Activated T-helper 17 cell treated with anti-CD3 and anti-CD28 coated beads, Interleukin-2, amount 50 U/mL, for 72 hours (primary cell): ENCODE measurements at regions not wholly inside any gene's neighbourhood (a gene's known extent, or its start where the extent isn't known, plus 50 kb on each side); places are given as distances from the start of the nearest gene placed in this dataset.

Source experiments
- ATAC-seq: fragments of 150-1000 bp; cut with Tn5 transposase; replicated peaks from 2 replicates; pipeline ENCODE4 v1.10.0; 2021; ENCODE audit warnings: mild to moderate bottlenecking, moderate library complexity
- H3K27ac Mint-ChIP-seq: one replicate; pipeline ENCODE4 v1.8.0; 2022; ENCODE audit warnings: mixed read lengths
- H3K27me3 Mint-ChIP-seq: one replicate; pipeline ENCODE4 v1.8.0; 2022; ENCODE audit warnings: mixed read lengths
- H3K36me3 Mint-ChIP-seq: one replicate; pipeline ENCODE4 v1.8.0; 2022; ENCODE audit warnings: low read depth, mild to moderate bottlenecking, mixed read lengths
- H3K4me1 Mint-ChIP-seq: one replicate; pipeline ENCODE4 v1.8.0; 2022; ENCODE audit warnings: mixed read lengths
- H3K4me3 Mint-ChIP-seq: one replicate; pipeline ENCODE4 v1.8.0; 2022; ENCODE audit warnings: mild to moderate bottlenecking, mixed read lengths
- H3K9me3 Mint-ChIP-seq: one replicate; pipeline ENCODE4 v1.8.0; 2022; ENCODE audit warnings: mixed read lengths

DNA sequence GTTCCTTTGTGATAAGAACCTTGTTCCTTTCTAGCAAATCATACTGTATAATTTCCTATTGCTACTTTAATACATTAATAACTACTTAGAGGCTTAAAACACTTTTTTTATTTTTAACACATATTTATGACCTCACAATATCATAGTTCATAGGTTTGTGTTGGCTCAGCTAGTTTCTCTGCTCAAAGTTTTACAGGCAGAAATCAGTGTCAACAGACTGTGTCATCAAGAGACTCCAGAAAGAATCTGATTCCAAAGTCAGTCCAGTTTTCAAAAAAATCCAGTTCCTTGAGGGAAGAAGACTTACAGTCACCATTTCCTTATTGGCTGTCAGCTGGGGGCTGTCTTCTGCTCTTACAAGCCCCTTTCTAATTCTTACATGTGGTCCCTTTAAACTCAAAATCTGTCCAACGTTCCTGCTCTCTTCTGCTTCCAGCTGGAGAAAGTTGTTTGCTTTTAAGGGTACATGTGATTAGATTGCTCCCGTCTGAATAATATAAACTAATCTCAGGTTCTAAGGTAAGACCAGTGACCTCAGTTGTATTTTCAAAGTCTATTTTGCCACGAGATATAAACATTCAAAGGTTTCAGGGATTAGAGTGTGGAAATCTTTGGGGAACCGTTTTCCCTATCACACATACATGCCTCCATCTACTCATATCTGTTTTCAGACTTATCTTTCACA, 267.3 kb upstream of the SLITRK5 start:
- H3K27me3 Mint-ChIP-seq: no peaks in the 10 kb centered on the region
- H3K4me3 Mint-ChIP-seq: no peak overlapping the region
- no peaks in the 10 kb centered on the region for H3K36me3 Mint-ChIP-seq
- peaks cover 18% of the 10 kb centered on the region for H3K9me3 Mint-ChIP-seq
- no peaks in the 10 kb centered on the region for H3K4me1 Mint-ChIP-seq
- ATAC-seq: no peak
- H3K27ac Mint-ChIP-seq: no peak overlapping the region

DNA sequence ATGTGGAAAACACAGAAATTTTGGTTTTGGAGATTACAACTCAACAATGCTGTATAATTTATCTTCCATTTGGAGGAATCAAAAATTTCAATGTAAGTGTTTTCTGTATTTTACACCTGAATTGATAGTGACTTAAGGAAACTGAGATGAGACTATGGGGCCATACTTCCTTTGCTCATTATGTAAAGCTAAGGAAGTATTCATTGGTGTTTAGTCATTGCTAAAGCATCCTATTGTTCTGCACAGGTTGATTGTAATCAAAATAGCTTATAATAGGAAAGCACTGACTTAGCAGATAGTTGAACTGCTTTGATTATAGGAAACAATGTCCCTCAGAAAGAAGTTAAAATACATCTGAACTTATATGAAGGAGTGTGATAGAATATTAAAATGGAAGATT, 244.4 kb upstream of the SLITRK5 start:
- Mint-ChIP-seq H3K36me3 (no peaks in the 10 kb centered on the region), H3K4me3 (no peak overlapping the region), H3K9me3 (peaks cover 4% of the 10 kb centered on the region), H3K27ac (no peak overlapping the region), H3K27me3 (no peaks in the 10 kb centered on the region), H3K4me1 (no peaks in the 10 kb centered on the region)
- no peak for ATAC-seq

DNA sequence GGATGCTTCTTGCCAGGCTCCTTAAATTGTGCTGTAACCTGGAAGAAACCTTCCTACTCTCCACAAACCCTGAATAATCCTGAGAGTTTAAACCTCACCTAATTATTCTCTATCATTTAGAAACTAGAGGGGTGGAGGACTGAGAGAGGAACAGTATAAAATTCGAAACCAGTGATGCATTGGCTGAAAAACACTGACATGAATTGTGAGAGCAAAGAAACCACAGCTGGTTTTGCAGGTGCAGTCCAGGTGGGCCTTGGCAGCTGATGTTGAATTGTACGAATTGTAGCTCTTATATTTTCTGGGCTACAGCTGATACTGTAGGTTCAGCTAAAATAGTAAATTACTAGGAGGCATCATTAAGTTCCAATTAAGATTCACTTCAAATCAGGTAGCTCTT, 227.0 kb upstream of the SLITRK5 start:
- Mint-ChIP-seq H3K27me3 (no peaks in the 10 kb centered on the region), H3K4me1 (no peaks in the 10 kb centered on the region), H3K9me3 (peaks cover 8% of the 10 kb centered on the region), H3K4me3 (no peak overlapping the region), H3K27ac (no peak overlapping the region), H3K36me3 (no peaks in the 10 kb centered on the region)
- ATAC-seq: no peak

DNA sequence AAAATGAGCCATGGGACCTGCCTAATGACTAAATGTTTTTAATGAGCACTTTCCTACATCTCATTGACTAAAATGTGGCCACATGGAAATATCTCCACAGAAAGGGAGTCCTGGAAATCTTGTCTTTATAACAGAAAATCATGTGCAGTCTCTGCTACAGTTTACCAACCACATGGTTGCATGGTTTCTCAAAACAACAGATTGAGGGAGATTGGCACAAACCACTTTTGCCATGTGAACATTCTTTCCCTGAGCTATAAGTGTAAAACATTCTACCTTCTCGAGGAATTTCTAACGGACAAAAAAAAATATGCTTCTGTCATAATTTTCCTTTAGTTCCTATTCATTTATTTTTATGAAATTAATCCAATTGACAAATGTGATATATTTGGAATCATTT, 218.9 kb upstream of the SLITRK5 start:
- no peaks in the 10 kb centered on the region for H3K27me3 Mint-ChIP-seq
- no peak overlapping the region for H3K27ac Mint-ChIP-seq
- ATAC-seq: no peak
- no peaks in the 10 kb centered on the region for H3K4me1 Mint-ChIP-seq
- no peak overlapping the region for H3K4me3 Mint-ChIP-seq
- peaks cover 1% of the 10 kb centered on the region for H3K9me3 Mint-ChIP-seq
- H3K36me3 Mint-ChIP-seq: no peaks in the 10 kb centered on the region

DNA sequence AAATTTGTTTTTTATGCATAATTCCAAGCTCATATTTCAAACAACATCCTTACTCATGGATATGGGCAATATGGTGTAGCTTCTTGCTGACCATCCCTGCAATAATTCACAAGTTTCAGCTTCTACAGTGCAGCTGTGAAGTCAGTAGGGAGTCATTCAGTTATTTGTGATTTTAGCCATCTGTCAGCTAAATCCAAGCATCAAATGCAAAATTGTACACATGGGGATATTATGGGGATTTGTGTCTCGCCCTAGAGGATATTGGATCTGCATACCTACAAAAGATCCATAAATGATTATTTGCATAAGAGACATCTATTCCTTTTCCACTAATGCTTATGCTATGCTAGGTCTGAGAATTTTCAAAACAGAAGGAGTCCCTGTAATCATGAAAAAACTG, 217.9 kb upstream of the SLITRK5 start:
- no peak overlapping the region for H3K4me3 Mint-ChIP-seq
- no peaks in the 10 kb centered on the region for H3K4me1 Mint-ChIP-seq
- H3K36me3 Mint-ChIP-seq: no peaks in the 10 kb centered on the region
- no peak overlapping the region for H3K27ac Mint-ChIP-seq
- no peaks in the 10 kb centered on the region for H3K27me3 Mint-ChIP-seq
- no peak for ATAC-seq
- no peaks in the 10 kb centered on the region for H3K9me3 Mint-ChIP-seq

DNA sequence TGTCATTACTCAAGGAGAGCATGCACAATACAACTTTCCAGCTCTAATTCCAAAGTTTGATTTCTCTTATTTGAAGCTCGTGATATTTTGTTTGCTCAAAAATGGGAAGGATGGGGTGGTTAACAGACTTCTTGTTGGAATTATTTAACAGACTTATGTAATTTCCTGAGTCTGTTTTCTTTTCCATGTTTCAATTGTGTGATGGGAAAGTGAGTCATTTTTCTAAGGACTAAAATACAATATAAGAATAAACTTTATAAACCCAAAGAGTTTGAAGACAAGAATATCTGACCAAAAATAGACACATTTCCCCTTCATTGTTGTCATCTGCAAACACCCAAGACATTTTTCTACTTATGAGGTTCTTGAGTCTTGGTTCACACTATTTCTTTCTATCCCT, 211.8 kb upstream of the SLITRK5 start:
- Mint-ChIP-seq H3K27ac (no peak overlapping the region), H3K9me3 (no peaks in the 10 kb centered on the region), H3K27me3 (no peaks in the 10 kb centered on the region), H3K4me3 (no peak overlapping the region), H3K4me1 (no peaks in the 10 kb centered on the region), H3K36me3 (no peaks in the 10 kb centered on the region)
- ATAC-seq: no peak

DNA sequence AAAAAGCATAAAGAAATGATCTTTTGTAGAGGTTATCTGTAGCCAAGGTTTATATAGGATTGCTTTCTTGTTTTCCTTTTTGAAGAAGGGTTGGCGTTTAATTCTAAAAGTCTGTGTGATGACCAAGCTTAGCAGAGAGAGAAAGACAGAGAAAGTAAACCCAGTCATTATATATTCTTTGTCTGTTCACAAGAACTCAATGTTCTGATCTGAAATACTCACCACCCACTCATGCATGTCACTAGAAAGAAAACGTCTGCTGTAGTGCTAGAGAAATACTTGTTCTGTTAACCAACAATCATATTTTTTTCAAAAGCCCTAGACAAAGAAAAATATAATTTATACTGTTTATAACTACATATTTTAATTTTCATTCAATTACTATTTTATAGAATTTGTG, 173.7 kb upstream of the SLITRK5 start:
- Mint-ChIP-seq H3K4me1 (no peaks in the 10 kb centered on the region), H3K27ac (no peak overlapping the region), H3K27me3 (no peaks in the 10 kb centered on the region), H3K9me3 (peaks cover 18% of the 10 kb centered on the region), H3K36me3 (no peaks in the 10 kb centered on the region), H3K4me3 (no peak overlapping the region)
- ATAC-seq: no peak

DNA sequence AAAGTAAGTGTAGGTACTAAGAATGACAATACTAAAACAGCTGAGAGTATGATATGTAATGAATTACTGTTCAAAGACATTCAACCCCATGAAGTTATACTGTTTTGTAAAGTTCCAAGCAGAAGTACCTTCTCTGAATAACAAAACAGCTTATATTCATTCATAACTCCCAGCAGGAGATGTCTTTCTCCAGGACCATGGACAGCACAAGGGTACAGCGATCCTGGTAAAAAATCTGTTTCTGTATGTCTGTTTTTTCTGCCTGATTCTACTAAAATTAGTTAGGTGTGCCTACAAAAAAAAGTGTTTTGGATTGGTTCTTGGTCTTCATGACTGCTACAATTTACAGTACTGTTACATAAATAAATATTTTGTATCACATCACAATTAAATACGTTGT, 172.5 kb upstream of the SLITRK5 start:
- no peaks in the 10 kb centered on the region for H3K36me3 Mint-ChIP-seq
- no peaks in the 10 kb centered on the region for H3K4me1 Mint-ChIP-seq
- no peak for ATAC-seq
- no peak overlapping the region for H3K27ac Mint-ChIP-seq
- H3K4me3 Mint-ChIP-seq: no peak overlapping the region
- H3K27me3 Mint-ChIP-seq: no peaks in the 10 kb centered on the region
- H3K9me3 Mint-ChIP-seq: peaks cover 17% of the 10 kb centered on the region

DNA sequence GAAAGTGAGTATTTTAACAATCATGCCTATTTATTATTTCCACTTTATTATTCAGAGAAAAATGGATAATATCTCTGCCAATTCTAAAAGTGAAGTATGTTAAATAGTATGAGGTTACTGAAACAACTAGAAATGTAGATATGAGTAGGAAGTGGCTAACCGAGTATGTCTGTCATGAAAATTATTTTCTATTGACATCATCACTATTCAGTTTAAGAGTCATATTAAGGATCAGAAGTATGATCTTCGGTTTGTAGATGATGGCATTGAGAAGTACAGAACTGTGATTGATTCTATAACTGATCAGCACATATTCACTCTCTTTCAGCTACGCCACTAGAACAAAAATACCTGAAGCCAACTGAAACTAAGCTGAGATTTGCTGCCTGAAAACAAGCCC, 146.4 kb upstream of the SLITRK5 start:
- H3K36me3 Mint-ChIP-seq: no peaks in the 10 kb centered on the region
- H3K4me1 Mint-ChIP-seq: no peaks in the 10 kb centered on the region
- H3K4me3 Mint-ChIP-seq: no peak overlapping the region
- peaks cover 4% of the 10 kb centered on the region for H3K9me3 Mint-ChIP-seq
- no peak for ATAC-seq
- no peak overlapping the region for H3K27ac Mint-ChIP-seq
- H3K27me3 Mint-ChIP-seq: no peaks in the 10 kb centered on the region

DNA sequence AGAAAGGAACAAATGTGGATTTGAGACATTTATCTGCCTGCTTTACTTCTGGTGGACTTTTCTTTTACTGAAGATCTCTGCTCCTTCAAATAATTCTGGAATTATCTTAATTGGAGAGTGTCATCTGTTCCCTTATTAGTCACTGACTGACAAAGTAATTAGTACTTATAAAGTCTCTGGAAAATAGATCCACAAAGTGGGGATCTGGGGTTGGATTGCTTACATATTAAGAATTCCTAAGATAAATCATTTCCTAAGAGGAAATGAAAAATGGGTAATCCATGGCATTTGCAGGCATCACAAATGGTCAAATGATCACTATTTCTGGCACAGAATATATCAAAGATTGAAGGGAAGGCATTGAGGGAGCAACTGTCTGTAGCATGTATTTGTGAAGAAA, 137.4 kb upstream of the SLITRK5 start:
- no peaks in the 10 kb centered on the region for H3K4me1 Mint-ChIP-seq
- H3K27me3 Mint-ChIP-seq: no peaks in the 10 kb centered on the region
- no peak overlapping the region for H3K27ac Mint-ChIP-seq
- no peaks in the 10 kb centered on the region for H3K36me3 Mint-ChIP-seq
- no peak for ATAC-seq
- peaks cover 15% of the 10 kb centered on the region for H3K9me3 Mint-ChIP-seq
- no peak overlapping the region for H3K4me3 Mint-ChIP-seq

DNA sequence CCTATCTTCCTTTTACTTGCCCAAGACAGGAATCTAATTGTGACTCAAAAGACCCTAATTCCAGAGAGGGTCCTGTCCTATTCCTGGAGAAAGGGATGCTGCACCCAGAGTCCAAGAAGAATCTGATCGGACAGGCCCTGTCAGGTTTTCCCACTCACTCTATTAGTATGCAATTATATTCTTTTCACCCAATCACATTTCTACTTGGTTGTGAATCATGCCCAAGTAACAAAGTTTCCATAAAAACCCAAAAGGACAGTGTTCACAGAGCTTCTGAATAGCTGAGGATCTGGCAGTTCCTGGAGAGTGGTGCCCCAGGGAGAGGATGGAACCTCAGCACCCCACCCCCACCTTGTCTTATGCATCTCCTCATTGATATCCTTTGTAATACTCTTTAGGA, 135.3 kb upstream of the SLITRK5 start:
- Mint-ChIP-seq H3K4me1 (no peaks in the 10 kb centered on the region), H3K9me3 (peaks cover 12% of the 10 kb centered on the region), H3K4me3 (no peak overlapping the region), H3K27ac (no peak overlapping the region), H3K36me3 (no peaks in the 10 kb centered on the region), H3K27me3 (no peaks in the 10 kb centered on the region)
- ATAC-seq: no peak

DNA sequence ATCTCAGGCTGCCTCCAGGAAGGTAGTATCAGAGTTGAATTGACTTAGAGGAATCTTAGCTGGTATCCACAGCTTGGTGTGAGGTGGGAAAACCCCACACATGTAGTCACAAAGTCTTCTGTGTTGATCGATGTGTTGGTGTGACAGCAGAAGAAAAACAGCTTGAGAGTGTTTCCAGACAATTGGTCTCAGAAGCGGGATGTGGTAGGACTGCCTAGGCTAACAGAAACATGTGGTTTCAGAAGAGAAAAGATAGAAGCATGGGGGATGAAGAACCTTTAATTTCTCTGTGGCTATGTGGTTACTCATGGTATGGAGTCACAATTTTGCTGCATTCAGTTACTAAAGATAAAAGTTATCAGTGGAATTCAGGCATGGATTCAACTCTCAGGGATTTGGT, 134.7 kb upstream of the SLITRK5 start:
- H3K4me1 Mint-ChIP-seq: no peaks in the 10 kb centered on the region
- H3K9me3 Mint-ChIP-seq: peaks cover 12% of the 10 kb centered on the region
- ATAC-seq: peak; percentile 21
- H3K27me3 Mint-ChIP-seq: no peaks in the 10 kb centered on the region
- H3K36me3 Mint-ChIP-seq: no peaks in the 10 kb centered on the region
- H3K4me3 Mint-ChIP-seq: no peak overlapping the region
- no peak overlapping the region for H3K27ac Mint-ChIP-seq

DNA sequence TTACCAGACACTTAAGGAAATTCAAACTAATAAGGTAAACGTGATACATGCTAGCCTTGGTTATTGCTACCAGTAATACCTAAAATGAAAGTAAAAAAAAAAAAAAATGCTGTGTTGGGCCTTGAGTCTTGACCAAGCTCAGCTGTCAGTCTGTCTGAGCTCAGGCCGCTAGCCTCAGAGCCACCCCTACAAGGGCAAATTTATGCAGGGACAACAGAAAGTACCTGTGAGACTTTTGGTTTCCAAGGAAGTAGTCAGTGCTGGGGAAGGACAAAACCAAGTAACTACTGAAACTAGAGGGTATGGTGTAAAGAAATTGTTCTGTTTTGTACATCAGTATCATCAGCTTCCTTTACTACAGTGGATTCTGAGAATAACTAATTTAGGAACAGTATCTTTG, 134.3 kb upstream of the SLITRK5 start:
- Mint-ChIP-seq H3K27ac (no peak overlapping the region), H3K4me1 (no peaks in the 10 kb centered on the region), H3K4me3 (no peak overlapping the region), H3K36me3 (no peaks in the 10 kb centered on the region), H3K27me3 (no peaks in the 10 kb centered on the region), H3K9me3 (peaks cover 12% of the 10 kb centered on the region)
- ATAC-seq: no peak

DNA sequence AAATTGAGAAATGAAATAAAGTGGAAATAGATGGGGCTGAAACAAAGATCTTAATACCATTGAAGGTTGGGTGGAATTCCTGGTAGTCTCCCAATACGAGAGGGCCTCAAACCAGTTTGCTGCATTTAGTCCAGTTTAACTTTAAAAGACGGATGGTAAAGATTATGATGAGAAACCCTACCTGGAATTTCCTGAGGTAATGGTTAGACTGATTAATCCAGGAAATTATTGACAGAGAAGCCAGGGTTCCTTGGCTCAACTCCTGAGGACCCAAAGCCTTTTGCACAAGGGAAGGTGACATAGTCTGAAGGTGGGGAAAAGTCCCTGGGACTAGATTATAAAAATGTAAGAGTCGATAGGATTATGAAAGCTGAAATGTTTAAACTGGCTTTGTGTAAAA, 133.2 kb upstream of the SLITRK5 start:
- H3K27me3 Mint-ChIP-seq: no peaks in the 10 kb centered on the region
- ATAC-seq: no peak

DNA sequence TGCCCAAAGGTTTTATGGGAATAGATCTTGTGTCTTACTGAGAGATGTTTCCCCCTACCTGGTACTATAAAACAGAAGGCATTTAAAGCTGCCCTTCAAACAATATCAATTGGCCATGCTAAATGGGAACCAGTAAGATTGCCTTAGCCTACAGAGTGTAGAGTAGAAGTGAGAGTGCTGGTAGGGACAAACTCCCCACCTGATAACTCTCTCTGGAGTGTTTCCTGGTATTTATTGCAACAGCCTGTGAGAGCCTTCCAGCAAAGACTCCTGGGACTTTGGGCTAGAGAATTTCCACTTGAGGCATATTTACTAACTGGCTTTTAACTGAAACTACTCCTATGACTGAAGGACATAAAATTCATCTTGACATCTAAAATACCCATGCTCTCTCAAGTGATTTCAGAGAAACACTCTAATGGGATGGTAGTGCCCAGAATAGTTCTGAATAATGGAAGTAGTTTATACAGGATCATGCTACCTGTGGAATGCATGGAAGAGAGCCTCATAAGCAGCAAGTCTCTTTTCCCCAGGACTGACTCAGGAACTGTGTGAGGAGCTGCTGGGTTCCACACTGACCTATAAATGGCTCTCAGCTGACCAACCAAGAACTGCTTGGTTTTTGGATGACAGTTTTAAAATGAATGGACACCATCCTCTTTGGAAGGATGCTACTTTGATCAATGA, 132.7 kb upstream of the SLITRK5 start:
- no peak for ATAC-seq
- H3K36me3 Mint-ChIP-seq: no peaks in the 10 kb centered on the region
- peaks cover 12% of the 10 kb centered on the region for H3K9me3 Mint-ChIP-seq
- no peaks in the 10 kb centered on the region for H3K27me3 Mint-ChIP-seq
- H3K4me3 Mint-ChIP-seq: no peak overlapping the region
- no peak overlapping the region for H3K27ac Mint-ChIP-seq
- no peaks in the 10 kb centered on the region for H3K4me1 Mint-ChIP-seq

More for the DNA sequence above, 133.2 kb upstream of the SLITRK5 start:
- Mint-ChIP-seq H3K36me3 (no peaks in the 10 kb centered on the region), H3K4me1 (no peaks in the 10 kb centered on the region), H3K4me3 (no peak overlapping the region), H3K9me3 (peaks cover 12% of the 10 kb centered on the region), H3K27ac (no peak overlapping the region)
